ENCODE measurements at regions not wholly inside any gene's neighbourhood (a gene's known extent, or its start where the extent isn't known, plus 50 kb on each side); places are given as distances from the start of the nearest gene placed in this dataset.

DNA sequence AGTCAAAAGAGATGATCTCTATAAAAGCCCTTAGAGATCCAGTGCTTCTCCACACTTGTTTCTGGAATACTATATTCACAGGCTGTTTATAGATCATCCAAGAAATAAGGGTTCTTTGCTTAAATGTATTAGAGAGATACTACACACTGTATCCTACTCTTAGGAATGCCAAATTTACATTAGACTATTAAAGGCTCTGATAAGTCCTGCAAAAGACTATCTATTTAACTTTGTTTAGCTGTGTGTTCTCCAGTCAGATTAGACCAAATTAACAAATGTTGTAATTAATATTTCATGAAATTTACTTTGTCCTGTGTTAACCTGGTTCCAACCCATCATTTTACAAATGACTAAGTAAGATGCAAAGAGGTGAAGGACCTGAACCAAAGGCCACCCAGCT is 260.5 kb upstream of the ZIC3 start:
- TF ChIP-seq, protein P1, sequence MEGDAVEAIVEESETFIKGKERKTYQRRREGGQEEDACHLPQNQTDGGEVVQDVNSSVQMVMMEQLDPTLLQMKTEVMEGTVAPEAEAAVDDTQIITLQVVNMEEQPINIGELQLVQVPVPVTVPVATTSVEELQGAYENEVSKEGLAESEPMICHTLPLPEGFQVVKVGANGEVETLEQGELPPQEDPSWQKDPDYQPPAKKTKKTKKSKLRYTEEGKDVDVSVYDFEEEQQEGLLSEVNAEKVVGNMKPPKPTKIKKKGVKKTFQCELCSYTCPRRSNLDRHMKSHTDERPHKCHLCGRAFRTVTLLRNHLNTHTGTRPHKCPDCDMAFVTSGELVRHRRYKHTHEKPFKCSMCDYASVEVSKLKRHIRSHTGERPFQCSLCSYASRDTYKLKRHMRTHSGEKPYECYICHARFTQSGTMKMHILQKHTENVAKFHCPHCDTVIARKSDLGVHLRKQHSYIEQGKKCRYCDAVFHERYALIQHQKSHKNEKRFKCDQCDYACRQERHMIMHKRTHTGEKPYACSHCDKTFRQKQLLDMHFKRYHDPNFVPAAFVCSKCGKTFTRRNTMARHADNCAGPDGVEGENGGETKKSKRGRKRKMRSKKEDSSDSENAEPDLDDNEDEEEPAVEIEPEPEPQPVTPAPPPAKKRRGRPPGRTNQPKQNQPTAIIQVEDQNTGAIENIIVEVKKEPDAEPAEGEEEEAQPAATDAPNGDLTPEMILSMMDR (IDR thresholded peaks at IDR 0.05; ENCODE audit: low read length) = no peak
- no peak for TF ChIP-seq EZH2phosphoT487 (IDR thresholded peaks at IDR 0.05; ENCODE audit: low read length)
